ENCODE measurements at regions not wholly inside any gene's neighbourhood (a gene's known extent, or its start where the extent isn't known, plus 50 kb on each side); places are given as distances from the start of the nearest gene placed in this dataset.

DNA sequence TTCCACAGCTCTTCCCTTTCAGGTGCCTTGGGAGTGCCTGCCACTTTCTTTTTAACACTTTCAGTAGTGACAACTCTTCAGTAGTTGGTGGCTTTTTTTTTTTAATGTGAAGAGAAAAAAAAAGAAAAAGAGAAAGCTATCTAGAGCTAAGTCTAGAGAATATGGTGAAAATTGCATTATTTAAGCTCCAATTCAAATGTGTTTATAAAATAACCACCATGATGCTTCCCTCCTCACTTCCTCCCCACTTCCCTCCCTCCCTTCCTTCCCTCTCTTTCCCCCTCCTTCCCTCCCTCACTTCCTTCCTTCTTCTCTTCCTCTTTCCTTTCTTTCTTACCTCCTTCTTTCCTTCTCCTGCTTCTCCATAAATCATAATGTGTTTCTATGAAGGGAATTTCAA lies 456.7 kb upstream of the ACTBL2 start:
- Mint-ChIP-seq H3K4me1 (ENCODE audit: low read depth) (no peaks in the 10 kb centered on the region), H3K27me3 (no peaks in the 10 kb centered on the region), H3K36me3 (ENCODE audit: insufficient read depth) (no peaks in the 10 kb centered on the region), H3K9me3 (ENCODE audit: low read depth) (peaks cover 8% of the 10 kb centered on the region), H3K4me3 (ENCODE audit: low read depth) (no peak overlapping the region), H3K27ac (no peak overlapping the region)
- no peak for DNase-seq (ENCODE audit: low spot score, unreplicated experiment)
- no peak for TF ChIP-seq CTCF (IDR thresholded peaks at IDR 0.05; ENCODE audit: unreplicated experiment)

- Mint-ChIP-seq H3K36me3 (ENCODE audit: insufficient read depth) (no peaks in the 10 kb centered on the region), H3K27me3 (no peaks in the 10 kb centered on the region), H3K4me1 (ENCODE audit: low read depth) (peaks cover 5% of the 10 kb centered on the region), H3K4me3 (ENCODE audit: low read depth) (no peak overlapping the region), H3K27ac (no peak overlapping the region), H3K9me3 (ENCODE audit: low read depth) (peaks cover 8% of the 10 kb centered on the region)
- DNase-seq (ENCODE audit: low spot score, unreplicated experiment): no peak
- TF ChIP-seq CTCF (IDR thresholded peaks at IDR 0.05; ENCODE audit: unreplicated experiment): no peak
Observed at GRCh38 chr5:57938174-57938557, 455.6 kb upstream of the ACTBL2 start.

GRCh38 chr5:57937501-57938173 lies 455.0 kb upstream of the ACTBL2 start:
- no peak overlapping the region for H3K27ac Mint-ChIP-seq
- no peak for TF ChIP-seq CTCF (IDR thresholded peaks at IDR 0.05; ENCODE audit: unreplicated experiment)
- no peaks in the 10 kb centered on the region for H3K27me3 Mint-ChIP-seq
- no peak for DNase-seq (ENCODE audit: low spot score, unreplicated experiment)
- H3K4me1 Mint-ChIP-seq (ENCODE audit: low read depth): peaks cover 5% of the 10 kb centered on the region
- H3K36me3 Mint-ChIP-seq (ENCODE audit: insufficient read depth): no peaks in the 10 kb centered on the region
- H3K9me3 Mint-ChIP-seq (ENCODE audit: low read depth): peaks cover 6% of the 10 kb centered on the region
- H3K4me3 Mint-ChIP-seq (ENCODE audit: low read depth): no peak overlapping the region

DNA sequence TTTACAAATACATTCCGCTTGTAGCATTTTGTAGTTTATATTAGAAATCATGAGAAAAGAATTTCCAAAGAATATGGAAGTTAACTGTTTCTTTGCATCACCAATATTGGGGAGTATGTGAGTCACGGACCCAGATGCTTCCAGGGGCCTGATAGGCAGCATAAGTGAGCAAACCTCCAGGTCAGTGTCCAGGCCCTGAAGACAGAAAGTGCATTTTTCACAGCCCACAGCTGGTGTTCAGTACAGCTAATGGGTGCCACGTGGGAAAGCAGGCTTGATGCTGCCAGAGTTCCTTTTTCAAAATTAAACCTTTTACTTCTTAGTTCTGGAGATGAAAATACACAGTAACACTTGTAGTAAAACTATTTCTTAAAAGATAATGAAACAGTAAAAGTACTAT lies 454.4 kb upstream of the ACTBL2 start:
- no peak for DNase-seq (ENCODE audit: low spot score, unreplicated experiment)
- Mint-ChIP-seq H3K36me3 (ENCODE audit: insufficient read depth) (no peaks in the 10 kb centered on the region), H3K9me3 (ENCODE audit: low read depth) (peaks cover 6% of the 10 kb centered on the region), H3K4me3 (ENCODE audit: low read depth) (no peak overlapping the region), H3K27ac (no peak overlapping the region), H3K27me3 (no peaks in the 10 kb centered on the region), H3K4me1 (ENCODE audit: low read depth) (peaks cover 5% of the 10 kb centered on the region)
- no peak for TF ChIP-seq CTCF (IDR thresholded peaks at IDR 0.05; ENCODE audit: unreplicated experiment)

DNA sequence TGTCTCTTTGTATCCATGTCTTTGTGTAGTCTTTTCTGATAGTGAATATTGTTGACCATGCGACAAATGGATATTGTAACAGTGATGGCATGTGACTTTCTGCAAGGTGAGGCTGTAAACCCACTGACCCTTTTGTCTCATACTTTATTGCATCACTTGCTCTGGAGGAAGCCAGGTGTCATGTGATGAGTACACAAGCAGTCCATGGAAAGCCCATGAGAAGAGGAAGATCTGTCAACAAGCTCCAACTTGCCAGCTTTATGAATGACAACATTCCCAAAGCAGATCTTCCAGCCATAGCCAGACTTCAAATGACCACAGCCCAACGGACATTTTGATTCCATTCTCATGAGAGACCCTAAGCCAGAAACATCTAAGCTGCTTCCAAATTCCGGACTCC lies 450.1 kb upstream of the ACTBL2 start:
- Mint-ChIP-seq H3K4me1 (ENCODE audit: low read depth) (peaks cover 5% of the 10 kb centered on the region), H3K36me3 (ENCODE audit: insufficient read depth) (no peaks in the 10 kb centered on the region), H3K27me3 (no peaks in the 10 kb centered on the region), H3K9me3 (ENCODE audit: low read depth) (peaks cover 2% of the 10 kb centered on the region), H3K4me3 (ENCODE audit: low read depth) (no peak overlapping the region), H3K27ac (no peak overlapping the region)
- no peak for TF ChIP-seq CTCF (IDR thresholded peaks at IDR 0.05; ENCODE audit: unreplicated experiment)
- DNase-seq (ENCODE audit: low spot score, unreplicated experiment): no peak
